HG02884 (cell line): ENCODE measurements at regions not wholly inside any gene's neighbourhood (a gene's known extent, or its start where the extent isn't known, plus 50 kb on each side); places are given as distances from the start of the nearest gene placed in this dataset.
"Not testable (repeated sequence)": the region's sequence is repeated elsewhere in the genome, so short reads cannot be mapped to it uniquely, and the experiment has no call there.

Source experiments
- ATAC-seq: cut with Tn5 transposase; IDR thresholded peaks from one replicate; pipeline ENCODE4 v1.9.1; 2021; ENCODE audit warnings: mild to moderate bottlenecking, moderate library complexity; ENCODE audit not compliant: unreplicated experiment

DNA sequence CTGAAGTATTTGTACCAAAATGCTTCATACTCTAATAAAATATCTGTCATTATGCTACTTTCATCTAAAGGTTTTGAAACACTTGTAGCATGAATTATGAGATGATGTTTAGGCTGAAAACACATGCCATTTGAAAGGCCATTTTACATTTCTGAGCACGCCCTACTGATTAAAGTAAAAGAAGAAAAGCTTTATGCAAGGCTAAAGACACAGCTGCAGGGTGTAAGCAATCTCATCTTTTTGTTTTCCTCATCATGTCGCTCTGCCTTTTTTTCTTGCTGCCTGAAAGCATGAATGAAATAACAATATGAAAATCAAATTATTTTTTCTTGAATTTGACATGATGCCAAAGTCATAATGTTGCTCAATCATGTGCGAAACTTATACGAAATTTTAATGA lies 148.6 kb upstream of the ARG1 start:
- ATAC-seq: no peak

DNA sequence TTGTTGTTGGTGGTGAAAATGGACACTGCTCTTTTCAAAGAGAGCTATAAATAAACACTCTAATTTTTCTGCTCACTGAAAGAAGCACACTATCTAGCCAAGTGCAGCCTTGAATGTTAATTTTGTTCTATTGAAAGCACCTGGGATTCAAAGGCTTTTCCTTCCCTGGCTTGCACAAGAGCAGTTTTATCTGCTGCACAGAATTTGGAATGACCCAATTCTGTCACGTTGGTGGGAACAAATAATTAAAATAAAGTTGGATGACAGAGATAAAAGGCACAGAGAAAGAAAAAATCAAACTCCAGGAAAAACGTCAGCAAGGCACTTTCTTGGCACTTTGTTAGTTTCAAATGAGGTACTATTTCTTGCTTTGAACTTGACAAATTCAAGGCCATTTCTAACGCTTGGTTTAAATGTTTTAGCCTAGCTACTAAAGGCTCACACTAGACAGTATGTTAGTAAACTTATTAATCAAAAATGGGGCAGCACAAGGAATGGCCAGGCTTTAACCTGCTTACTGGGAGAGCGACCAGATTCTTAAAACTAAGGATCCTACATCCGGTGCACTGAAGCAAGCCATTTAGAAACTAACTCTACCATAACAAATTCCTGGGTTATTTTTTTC lies 145.5 kb upstream of the ARG1 start:
- no peak for ATAC-seq

DNA sequence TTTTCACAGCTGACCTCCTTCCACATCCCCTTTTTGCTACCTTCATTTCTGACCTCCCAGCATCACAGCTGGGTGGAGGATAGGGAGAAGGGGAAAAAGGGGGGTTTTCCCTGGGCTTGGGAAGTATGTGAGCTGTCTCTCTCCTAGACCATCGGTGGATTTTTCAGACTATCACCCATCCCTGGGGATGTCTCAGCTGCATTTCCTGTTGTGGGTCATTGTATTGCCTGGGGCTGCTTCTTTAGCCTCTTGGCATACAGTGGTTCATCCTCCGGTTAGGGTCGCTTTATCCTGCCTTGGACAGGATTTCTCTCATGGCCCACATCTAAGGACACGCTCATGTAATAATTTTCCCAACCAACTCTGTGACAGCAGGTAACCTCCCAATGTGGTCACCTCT lies 142.5 kb upstream of the ARG1 start:
- ATAC-seq: no peak

DNA sequence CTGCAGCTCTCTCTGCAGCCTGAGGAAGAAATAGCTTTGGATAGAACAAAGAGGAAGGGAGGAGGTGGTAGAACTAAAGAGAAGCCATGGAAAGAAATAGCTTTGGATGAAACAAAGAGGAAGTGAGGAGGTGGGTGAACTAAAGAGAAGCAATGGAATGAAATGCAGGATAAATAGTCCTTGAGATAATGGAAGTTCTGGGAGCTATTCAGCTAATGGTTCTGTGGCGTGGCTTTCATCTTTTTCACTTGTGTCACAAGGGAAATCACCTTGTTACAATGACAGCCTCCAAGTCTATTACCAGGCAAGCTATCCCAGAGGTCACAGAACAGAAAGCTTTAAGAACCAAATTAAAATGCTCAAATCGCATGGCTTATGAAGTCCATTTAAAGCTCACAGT lies 141.3 kb upstream of the ARG1 start:
- ATAC-seq: no peak

DNA sequence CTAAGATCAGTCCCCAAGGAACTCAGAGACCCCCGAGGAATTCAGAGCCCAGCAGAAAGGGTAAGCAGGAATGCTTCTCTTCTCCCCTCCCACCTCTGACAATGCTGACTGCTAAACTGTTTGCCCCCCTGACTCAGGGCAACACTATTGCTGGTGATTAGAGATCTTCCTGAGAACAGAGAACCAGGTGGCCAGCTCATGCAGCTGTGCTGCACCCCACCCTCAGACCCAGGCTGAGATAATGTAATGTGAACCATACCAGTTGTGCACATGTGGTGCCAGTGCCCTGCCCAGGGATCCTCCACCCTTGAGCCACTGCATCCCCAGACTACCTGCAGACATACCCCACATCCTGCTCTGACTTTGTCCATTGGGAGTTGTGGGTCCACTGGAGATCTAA lies 139.1 kb upstream of the ARG1 start:
- ATAC-seq: no peak

DNA sequence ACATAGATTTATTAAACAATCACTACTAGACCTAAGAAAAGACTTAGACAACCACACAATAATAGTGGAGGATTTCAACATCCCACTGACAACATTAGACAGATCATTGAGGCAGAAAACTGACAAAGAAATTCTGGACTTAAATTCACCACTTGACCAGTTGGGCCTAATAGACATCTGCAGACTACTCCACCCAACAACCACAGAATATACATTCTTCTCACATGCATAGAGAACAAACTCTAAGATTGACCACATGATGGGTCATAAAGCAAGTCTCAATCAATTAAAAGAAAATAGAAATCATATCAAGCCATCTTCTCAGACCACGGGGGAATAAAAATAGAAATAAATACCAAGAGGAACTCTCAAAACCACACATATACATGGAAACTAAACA lies 136.7 kb upstream of the ARG1 start:
- no peak for ATAC-seq

DNA sequence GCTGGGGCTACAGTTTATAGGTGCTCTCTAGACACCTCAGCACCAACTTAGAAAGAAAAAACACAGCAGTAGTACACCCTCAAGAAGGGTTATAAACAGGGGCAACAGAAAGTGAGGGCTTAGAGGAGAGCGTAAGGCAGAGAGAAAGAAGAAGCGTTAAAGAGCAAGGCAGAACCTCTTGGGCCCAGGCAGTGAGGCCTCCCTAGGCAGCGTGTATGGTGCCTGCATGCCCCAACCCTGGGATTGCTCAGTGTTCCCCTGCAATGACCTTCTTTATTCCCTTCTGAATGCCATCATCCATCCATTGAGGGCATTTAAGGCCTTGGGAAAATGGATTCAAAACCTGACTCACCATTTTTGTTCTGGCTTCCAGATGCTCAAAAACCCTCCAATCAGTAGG lies 130.0 kb upstream of the ARG1 start:
- no peak for ATAC-seq

DNA sequence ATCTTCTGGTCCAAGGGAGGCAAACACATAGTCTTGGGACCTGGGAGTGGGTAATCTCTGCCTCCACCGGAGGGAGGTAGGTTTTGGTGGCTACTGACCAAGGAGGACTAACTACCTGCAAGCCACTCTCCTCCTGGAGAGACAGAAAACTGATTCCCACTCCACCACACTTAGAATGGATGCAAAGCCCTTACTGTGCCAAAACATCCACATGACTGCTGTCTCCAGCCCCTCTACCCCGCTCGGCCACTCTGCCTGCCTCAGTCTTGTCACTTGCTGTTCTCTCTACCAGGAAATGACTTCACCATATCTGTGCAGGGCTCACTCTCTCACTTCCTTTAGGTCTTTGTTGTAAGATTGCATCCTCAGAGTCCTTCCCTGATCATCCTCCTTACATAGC lies 129.5 kb upstream of the ARG1 start:
- ATAC-seq: no peak

DNA sequence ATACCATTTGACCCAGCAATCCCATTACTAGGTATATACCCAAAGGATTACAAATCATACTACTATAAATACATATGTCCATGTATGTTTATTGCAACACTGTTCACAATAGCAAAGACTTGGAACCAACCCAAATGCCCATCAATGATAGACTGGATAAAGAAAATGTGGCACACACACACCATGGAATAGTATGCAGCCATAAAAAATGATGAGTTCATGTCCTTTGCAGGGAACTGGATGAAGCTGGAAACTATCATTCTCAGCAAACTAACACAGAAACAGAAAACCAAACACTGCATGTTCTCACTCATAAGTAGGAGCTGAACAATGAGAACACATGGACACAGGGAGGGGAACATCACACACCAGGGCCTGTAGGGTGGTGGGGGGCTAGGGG lies 127.7 kb upstream of the ARG1 start:
- ATAC-seq: not testable (repeated sequence)

DNA sequence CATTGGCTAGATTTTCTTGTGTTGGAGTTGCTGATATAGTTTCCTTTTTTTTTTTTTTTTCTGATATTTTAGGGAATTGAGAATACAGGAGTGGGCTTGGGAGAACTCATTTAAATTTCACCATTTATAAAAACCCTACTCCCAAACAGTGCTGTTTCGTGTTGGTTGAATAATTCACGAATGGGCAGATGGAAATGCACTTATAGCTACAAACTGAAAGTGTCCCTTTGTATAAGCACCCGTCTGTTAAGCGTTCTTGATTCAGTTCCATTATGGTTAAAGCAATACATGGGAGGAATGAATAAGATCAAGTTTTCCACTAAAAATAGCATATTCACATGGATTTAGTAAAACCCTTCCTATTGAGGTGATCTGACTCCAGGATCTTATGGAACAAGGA lies 122.2 kb upstream of the ARG1 start:
- no peak for ATAC-seq

DNA sequence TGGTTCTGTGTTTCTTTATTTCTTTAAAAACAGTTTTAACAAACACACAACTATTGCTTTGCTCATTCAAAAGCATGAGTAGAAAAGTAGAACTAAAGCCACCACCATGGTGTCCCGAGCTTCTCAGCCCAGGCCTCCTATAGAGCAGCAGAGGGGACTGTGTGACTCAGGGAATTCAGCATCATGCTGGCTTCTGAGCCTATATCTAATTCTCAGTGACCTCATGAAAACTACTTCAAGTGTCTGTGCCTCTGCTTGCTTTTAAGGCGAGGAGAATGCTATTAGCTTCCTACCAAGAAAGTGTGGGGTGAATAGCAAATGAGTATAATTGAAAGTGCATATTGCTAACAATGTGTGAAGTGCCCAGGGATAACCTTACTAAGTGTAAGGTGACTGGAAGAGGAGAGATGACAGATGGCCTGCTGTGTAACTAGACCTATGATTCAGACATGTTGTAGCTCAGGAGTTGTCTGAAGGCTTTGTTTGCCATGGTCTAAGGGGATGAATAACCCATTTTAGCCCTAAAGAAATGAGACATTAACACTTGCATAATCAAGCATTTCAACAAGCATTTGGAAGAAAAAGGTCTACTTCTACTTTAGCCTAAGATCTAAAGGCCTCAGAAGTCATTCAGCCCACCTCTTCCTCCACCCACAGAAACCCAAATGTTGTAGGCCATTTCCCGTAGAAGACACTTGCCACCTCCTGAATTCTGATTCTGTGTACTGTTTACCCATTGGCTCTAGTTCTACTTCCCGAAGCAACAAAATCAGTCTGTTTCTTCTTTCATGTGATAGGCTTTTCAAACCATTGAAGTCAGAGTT lies 121.5 kb upstream of the ARG1 start:
- ATAC-seq: no peak

DNA sequence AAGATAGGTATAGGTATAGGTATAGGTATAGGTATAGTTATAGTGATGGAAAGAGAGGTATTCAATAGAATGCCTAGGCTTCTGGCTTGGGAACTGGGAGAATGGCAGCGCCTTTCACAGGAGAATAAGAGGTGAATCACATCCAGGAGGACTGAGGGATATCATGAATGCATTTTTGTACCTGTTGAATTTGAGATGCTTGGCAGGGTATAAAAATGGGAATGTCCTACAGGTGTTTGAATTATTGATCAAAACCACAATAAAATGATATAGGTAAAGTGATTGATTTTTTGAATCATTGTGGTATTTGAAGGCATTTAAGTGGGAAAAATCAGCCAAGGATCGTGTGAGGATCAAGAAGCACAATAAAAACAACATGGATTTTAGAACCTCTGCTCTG lies 119.2 kb upstream of the ARG1 start:
- no peak for ATAC-seq

DNA sequence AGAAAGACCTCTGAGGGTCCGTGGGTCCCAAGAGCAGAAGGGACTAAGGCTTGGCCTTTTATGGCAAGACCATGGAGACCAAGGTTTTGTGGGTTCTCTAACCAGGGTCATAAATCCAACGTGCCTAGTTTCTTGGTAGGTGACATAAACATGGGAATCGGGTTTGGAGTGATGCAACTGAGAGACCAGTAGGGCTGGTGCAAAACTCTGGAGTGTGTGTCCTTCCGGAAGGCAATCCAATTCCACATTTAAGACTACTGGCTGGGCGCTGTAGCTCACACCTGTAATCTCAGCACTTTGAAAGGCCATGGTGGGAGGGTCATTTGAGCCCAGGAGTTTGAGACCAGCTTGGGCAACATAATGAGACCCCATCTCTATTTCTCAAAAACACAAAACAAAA lies 116.5 kb upstream of the ARG1 start:
- ATAC-seq: no peak

DNA sequence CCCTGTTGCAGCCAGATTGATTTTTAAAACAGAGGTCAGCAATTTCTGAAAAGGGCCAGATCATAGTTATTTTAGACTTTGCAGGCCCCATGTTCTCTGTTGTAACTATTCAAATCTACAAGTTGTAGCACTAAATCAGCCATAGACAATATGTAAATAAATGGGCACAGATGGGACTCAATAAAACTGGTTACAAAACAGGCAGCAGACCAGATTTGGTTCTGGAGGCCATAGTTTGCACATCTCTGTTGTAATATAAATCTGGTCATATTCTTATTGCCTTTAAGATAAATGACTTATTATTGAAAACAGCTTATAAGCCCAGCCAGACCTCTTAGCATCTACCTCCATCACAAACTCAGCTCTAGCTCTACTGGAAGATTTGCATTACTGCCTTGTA lies 114.0 kb upstream of the ARG1 start:
- ATAC-seq: no peak

DNA sequence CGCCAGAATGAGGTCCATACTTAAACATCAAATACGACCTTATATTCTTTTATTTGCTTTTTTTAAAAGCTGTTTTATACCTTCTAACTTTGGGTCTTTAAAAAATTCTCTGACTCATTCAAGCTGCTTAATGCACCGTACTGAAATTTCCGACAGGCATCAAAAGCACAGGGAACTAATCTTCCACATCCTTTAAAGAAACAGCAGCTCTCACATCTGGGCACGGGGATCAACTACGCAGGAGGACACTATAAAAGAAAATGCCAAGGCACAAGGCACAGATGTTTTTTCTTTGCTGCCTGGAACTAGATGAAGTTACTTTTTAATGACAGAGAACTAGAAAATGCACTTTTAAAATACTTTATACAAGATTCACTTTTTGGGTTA lies 112.4 kb upstream of the ARG1 start:
- ATAC-seq: no peak

DNA sequence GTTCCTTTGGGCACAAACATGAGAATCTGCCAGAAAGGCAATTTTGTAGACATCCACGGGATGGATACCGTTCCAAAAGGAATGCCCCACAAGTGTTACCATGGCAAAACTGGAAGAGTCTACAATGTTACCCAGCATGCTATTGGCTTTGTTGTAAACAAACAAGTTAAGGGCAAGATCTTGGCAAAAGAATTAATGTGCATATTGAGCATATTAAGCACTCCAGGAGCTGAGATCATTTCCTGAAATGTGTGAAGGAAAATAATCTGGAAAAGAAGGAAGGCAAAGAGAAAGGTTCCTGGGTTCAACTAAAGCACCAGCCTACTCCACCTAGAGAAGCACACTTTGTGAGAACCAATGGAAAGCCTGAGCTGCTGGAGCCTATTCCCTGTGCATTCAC lies 103.9 kb upstream of the ARG1 start:
- no peak for ATAC-seq

DNA sequence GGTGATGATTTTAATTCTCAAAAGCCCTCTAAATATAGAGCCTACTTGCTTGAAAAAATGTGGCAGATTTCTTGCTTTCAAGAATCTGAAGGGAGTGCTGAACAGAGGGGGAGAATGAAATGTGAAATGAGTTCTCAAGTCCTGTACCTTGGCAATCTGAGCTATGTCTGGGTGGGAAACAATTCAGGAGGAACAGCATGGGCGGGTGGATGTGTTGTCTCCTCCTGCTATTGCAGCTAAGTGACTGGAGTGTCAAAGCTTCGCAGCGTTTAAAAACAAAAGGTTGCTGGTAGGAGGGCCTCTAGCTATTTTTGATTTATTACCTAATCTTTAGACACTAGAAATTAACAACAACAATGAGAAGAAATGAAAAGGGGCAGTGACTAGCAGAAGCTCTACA lies 102.5 kb upstream of the ARG1 start:
- ATAC-seq: no peak

DNA sequence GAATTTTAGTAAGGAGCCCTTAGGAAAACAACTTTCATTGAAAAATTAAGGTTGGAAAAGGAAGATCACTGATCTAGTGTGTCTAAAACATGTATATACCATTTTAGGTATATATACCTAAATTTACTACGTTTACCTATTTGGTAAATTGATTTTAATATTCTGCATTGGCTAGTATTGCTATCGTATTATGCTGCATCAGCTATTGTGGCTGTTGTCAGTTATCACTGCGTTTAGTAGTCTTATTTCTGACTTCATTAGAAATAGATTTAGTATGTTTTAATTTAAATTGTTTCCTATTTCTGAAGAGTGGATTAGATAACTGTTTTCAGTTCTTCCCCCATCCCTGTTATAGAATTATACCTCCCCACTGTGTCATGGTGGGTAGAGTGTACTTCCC lies 101.7 kb upstream of the ARG1 start:
- no peak for ATAC-seq

DNA sequence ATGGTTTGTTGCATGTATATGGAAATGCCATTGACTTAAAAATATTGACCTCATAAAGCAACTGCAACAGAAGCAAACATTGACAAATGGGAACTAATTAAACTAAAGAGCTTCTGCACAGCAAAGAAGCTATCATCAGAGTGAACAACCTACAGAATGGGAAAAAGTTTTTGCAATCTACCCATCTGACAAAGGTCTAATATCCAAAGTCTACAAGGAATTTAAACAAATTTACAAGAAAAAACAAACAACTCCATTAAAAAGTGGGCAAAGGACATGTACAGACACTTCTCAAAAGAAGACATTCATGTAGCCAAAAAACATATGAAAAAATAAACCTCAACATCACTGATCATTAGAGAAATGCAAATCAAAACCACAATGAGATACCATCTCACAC lies 99.7 kb upstream of the ARG1 start:
- not testable (repeated sequence) for ATAC-seq

DNA sequence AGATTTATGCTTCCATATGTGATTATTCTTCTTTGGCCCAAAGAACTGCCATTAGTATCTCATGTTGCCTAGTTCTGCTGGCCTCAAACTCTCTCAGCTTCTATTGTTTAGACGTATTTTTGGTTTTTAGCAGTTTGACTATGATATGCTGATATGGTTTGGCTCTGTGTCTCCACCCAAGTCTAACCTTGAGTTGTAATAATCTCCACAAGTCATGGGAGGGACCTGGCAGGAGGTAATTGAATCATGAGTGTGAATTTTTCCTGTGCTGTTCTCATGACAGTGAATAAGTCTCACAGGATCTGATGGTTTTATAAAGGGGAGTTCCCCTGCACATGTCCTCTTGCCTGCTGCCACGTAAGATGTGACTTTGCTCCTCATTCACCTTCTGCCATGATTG lies 96.7 kb upstream of the ARG1 start:
- no peak for ATAC-seq

DNA sequence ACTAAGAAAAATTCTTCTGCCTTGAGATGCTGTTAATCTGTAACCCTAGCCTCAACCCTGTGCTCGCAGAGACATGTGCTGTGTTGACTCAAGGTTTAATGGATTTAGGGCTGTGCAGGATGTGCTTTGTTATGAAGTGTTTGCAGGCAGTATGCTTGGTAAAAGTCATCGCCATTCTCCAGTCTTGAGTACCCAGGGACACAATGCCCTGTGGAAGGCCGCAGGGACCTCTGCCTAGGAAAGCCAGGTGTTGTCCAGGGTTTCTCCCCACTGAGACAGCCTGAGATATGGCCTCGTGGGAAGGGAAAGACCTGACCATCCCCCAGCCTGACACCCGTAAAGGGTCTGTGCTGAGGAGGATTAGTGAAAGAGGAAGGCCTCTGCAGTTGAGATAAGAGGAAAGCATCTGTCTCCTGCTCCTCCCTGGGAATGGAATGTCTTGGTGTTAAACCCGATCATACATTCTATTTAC lies 94.2 kb upstream of the ARG1 start:
- not testable (repeated sequence) for ATAC-seq

DNA sequence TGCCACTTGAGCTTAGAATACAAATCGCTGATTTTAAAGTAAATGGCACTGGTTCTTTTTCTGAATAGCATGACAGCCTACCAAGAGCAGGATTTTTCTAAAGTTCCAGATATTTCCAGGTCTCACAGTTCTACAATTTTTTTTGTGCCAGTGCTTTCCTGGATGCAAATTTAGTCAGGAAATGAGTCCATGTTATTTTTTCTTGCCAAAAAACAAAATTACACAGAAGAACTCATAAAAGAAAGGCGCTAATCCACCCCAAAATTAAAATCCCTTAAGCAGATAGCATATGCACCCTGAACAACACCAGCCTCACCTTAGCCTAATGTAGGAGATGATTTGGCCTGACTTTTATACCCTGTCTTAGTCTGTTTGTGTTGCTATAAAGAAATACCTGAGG lies 86.4 kb upstream of the ARG1 start:
- no peak for ATAC-seq

DNA sequence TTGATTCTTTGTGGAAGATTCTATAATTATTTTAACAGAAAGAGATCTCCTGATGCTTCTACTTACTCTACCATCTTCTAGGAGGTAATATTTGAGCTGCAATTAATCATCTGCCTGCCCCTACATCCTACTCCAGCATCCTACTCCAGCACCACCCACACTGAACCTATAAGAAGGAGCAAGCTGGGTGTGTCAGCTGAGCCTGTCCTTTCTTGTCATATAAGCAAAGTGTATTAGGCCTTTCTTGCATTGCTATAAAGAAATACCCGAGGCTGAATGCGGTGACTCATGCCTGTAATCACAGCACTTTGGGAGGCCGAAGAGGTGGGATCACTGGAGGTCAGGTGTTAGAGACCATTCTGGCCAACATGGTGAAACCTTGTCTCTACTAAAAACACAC lies 84.2 kb upstream of the ARG1 start:
- ATAC-seq: no peak
